MM.1S (cell line): ENCODE measurements at regions not wholly inside any gene's neighbourhood (a gene's known extent, or its start where the extent isn't known, plus 50 kb on each side); places are given as distances from the start of the nearest gene placed in this dataset.

ENCODE experiments used
- EZH2 ChIP-seq: fragments of 300-600 bp; sonication (generic); optimal IDR thresholded peaks from 2 replicates; pipeline ENCODE3; 2017; ENCODE audit warnings: low read depth, mild to moderate bottlenecking, antibody characterized with exemption, low read length, mixed read lengths
- TF ChIP-seq, protein P1 (sequence below): fragments of 300-600 bp; sonication (generic); IDR thresholded peaks from 2 replicates; pipeline ENCODE4 v1.5.1; 2016; ENCODE audit warnings: antibody characterized with exemption, low read length, mixed read lengths

DNA sequence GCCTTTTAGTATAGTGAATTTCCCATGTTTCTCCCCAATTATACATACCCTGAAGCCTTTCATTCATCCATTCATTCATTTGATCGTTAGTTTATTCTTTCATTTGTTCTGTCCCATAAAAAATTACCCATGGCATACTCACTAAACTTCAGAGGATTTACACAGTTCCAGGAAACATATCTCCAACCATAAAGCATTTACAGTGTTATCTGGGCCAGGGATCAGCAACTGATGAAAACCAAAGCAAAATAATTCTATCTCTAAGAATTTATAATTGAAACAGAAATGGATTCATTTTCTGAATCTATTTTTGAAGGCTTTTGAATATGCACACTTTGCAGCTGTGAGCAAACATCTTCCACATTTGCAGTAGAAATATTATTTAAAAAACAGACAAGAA is 547.7 kb downstream of the KCNJ2 start:
- TF ChIP-seq, protein P1, sequence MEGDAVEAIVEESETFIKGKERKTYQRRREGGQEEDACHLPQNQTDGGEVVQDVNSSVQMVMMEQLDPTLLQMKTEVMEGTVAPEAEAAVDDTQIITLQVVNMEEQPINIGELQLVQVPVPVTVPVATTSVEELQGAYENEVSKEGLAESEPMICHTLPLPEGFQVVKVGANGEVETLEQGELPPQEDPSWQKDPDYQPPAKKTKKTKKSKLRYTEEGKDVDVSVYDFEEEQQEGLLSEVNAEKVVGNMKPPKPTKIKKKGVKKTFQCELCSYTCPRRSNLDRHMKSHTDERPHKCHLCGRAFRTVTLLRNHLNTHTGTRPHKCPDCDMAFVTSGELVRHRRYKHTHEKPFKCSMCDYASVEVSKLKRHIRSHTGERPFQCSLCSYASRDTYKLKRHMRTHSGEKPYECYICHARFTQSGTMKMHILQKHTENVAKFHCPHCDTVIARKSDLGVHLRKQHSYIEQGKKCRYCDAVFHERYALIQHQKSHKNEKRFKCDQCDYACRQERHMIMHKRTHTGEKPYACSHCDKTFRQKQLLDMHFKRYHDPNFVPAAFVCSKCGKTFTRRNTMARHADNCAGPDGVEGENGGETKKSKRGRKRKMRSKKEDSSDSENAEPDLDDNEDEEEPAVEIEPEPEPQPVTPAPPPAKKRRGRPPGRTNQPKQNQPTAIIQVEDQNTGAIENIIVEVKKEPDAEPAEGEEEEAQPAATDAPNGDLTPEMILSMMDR, result no peak
- TF ChIP-seq EZH2, result no peak
